ENCODE measurements at regions not wholly inside any gene's neighbourhood (a gene's known extent, or its start where the extent isn't known, plus 50 kb on each side); places are given as distances from the start of the nearest gene placed in this dataset.
"Not testable (repeated sequence)": the region's sequence is repeated elsewhere in the genome, so short reads cannot be mapped to it uniquely, and the experiment has no call there.

GRCh38 chr15:24331964-24332363 lies 343.6 kb upstream of the NPAP1 start:
- DNase-seq (ENCODE audit: low read depth); in situ Hi-C loops (cut with HindIII; ENCODE audit: low pct_unique_long_range_greater_than_20kb, low sequenced_read_pairs): not testable (repeated sequence)

- in situ Hi-C loops (cut with HindIII; ENCODE audit: low pct_unique_long_range_greater_than_20kb, low sequenced_read_pairs); DNase-seq (ENCODE audit: low read depth): not testable (repeated sequence)
Measured at GRCh38 chr15:24341876-24342275, 333.7 kb upstream of the NPAP1 start.

GRCh38 chr15:24352777-24353176 lies 322.8 kb upstream of the NPAP1 start:
- DNase-seq (ENCODE audit: low read depth); in situ Hi-C loops (cut with HindIII; ENCODE audit: low pct_unique_long_range_greater_than_20kb, low sequenced_read_pairs): not testable (repeated sequence)

- DNase-seq (ENCODE audit: low read depth); in situ Hi-C loops (cut with HindIII; ENCODE audit: low pct_unique_long_range_greater_than_20kb, low sequenced_read_pairs): not testable (repeated sequence)
Measured at GRCh38 chr15:24381103-24381502, 294.5 kb upstream of the NPAP1 start.

- DNase-seq (ENCODE audit: low read depth); in situ Hi-C loops (cut with HindIII; ENCODE audit: low pct_unique_long_range_greater_than_20kb, low sequenced_read_pairs): not testable (repeated sequence)
Measured at GRCh38 chr15:24385258-24385657, 290.3 kb upstream of the NPAP1 start.

- in situ Hi-C loops (cut with HindIII; ENCODE audit: low pct_unique_long_range_greater_than_20kb, low sequenced_read_pairs) = no loop called here
- no peak for DNase-seq (ENCODE audit: low read depth)
Measured at GRCh38 chr15:24394303-24394702, 281.3 kb upstream of the NPAP1 start.

GRCh38 chr15:24412649-24413048 lies 262.9 kb upstream of the NPAP1 start:
- DNase-seq (ENCODE audit: low read depth); in situ Hi-C loops (cut with HindIII; ENCODE audit: low pct_unique_long_range_greater_than_20kb, low sequenced_read_pairs): not testable (repeated sequence)

- in situ Hi-C loops (cut with HindIII; ENCODE audit: low pct_unique_long_range_greater_than_20kb, low sequenced_read_pairs); DNase-seq (ENCODE audit: low read depth): not testable (repeated sequence)
Measured at GRCh38 chr15:24426286-24427054, 249.1 kb upstream of the NPAP1 start.

GRCh38 chr15:24427055-24427400 lies 248.5 kb upstream of the NPAP1 start:
- in situ Hi-C loops (cut with HindIII; ENCODE audit: low pct_unique_long_range_greater_than_20kb, low sequenced_read_pairs); DNase-seq (ENCODE audit: low read depth): not testable (repeated sequence)

- in situ Hi-C loops (cut with HindIII; ENCODE audit: low pct_unique_long_range_greater_than_20kb, low sequenced_read_pairs); DNase-seq (ENCODE audit: low read depth): not testable (repeated sequence)
Measured at GRCh38 chr15:24435075-24435820, 240.3 kb upstream of the NPAP1 start.

- DNase-seq (ENCODE audit: low read depth); in situ Hi-C loops (cut with HindIII; ENCODE audit: low pct_unique_long_range_greater_than_20kb, low sequenced_read_pairs): not testable (repeated sequence)
Measured at GRCh38 chr15:24437270-24437669, 238.3 kb upstream of the NPAP1 start.

- in situ Hi-C loops (cut with HindIII; ENCODE audit: low pct_unique_long_range_greater_than_20kb, low sequenced_read_pairs); DNase-seq (ENCODE audit: low read depth): not testable (repeated sequence)
Measured at GRCh38 chr15:24437735-24438134, 237.8 kb upstream of the NPAP1 start.

- in situ Hi-C loops (cut with HindIII; ENCODE audit: low pct_unique_long_range_greater_than_20kb, low sequenced_read_pairs); DNase-seq (ENCODE audit: low read depth): not testable (repeated sequence)
Measured at GRCh38 chr15:24477107-24478025, 198.2 kb upstream of the NPAP1 start.

- in situ Hi-C loops (cut with HindIII; ENCODE audit: low pct_unique_long_range_greater_than_20kb, low sequenced_read_pairs); DNase-seq (ENCODE audit: low read depth): not testable (repeated sequence)
Measured at GRCh38 chr15:24485885-24486567, 189.5 kb upstream of the NPAP1 start.

- DNase-seq (ENCODE audit: low read depth); in situ Hi-C loops (cut with HindIII; ENCODE audit: low pct_unique_long_range_greater_than_20kb, low sequenced_read_pairs): not testable (repeated sequence)
Measured at GRCh38 chr15:24488164-24488907, 187.2 kb upstream of the NPAP1 start.

- DNase-seq (ENCODE audit: low read depth); in situ Hi-C loops (cut with HindIII; ENCODE audit: low pct_unique_long_range_greater_than_20kb, low sequenced_read_pairs): not testable (repeated sequence)
Measured at GRCh38 chr15:24505216-24505615, 170.4 kb upstream of the NPAP1 start.

GRCh38 chr15:24509714-24510113 lies 165.9 kb upstream of the NPAP1 start:
- in situ Hi-C loops (cut with HindIII; ENCODE audit: low pct_unique_long_range_greater_than_20kb, low sequenced_read_pairs) = not testable (repeated sequence)

More at GRCh38 chr15:24509714-24510113, 165.9 kb upstream of the NPAP1 start:
- not testable (repeated sequence) for DNase-seq (ENCODE audit: low read depth)

Data from Caki2 (cell line).